SKM-1 treated with dmso at 0.1 percent for 144 hours (cell line): ENCODE measurements at regions not wholly inside any gene's neighbourhood (a gene's known extent, or its start where the extent isn't known, plus 50 kb on each side); places are given as distances from the start of the nearest gene placed in this dataset.

Experiments
- DNase-seq: peaks from one replicate; lab custom pipeline; 2025; ENCODE audit not compliant: unreplicated experiment; lab: John Stamatoyannopoulos, UW

- no peak for DNase-seq
Observed at GRCh38 chrX:10390187-10390586, 230.2 kb downstream of the MID1 start.

GRCh38 chrX:10393241-10393640 lies 227.1 kb downstream of the MID1 start:
- DNase-seq, result no peak

- no peak for DNase-seq
Observed at GRCh38 chrX:10393899-10394298, 226.5 kb downstream of the MID1 start.

- DNase-seq, result peak; percentile 2
Observed at GRCh38 chrX:10395179-10395578, 225.2 kb downstream of the MID1 start.
